Islet of Langerhans (tissue), 1 donor: ENCODE measurements at regions not wholly inside any gene's neighbourhood (a gene's known extent, or its start where the extent isn't known, plus 50 kb on each side); places are given as distances from the start of the nearest gene placed in this dataset.
"Not testable (repeated sequence)": the region's sequence is repeated elsewhere in the genome, so short reads cannot be mapped to it uniquely, and the experiment has no call there.

ENCODE experiments used
- FAIRE-seq: peaks from one replicate; lab custom pipeline; 2011; peaks lifted over from hg19 to GRCh38; lab: Jason Lieb, UNC

DNA sequence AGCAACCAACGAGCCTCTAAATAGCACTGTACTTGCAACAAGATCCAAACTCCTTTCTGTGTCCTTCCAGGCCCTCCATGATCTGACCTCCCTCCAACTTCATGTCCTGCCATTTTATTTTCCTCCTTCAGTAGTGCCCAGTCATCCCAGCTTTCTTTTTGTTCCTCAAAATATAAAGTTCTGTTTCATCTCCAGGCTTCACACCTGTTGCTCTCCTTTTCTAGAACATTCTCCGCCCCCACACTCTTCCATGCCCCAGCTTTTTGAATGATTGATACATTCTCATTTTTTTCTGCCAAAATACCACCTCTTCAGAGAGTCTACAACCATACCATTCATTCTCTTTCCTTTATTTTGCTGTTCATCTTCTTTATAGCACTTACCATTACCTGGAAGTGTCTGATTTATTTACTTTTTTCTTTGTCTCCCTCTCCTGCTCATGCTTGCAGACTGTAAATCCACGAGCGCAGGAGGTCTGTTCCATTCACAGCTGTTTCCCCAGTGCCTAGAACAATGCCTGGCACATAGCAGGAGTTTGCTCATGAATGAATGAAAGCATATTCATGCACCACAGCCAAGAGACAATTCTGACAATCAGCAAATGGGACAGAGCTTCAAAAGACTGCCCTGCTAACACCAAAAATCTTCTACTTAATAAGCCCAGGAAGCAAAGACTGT lies 296.4 kb downstream of the RPAP3 start:
- no peak for FAIRE-seq

- no peak for FAIRE-seq
These were observed 297.5 kb downstream of the RPAP3 start for GRCh38 chr12:47408171-47408871.

GRCh38 chr12:47407463-47408129 lies 298.2 kb downstream of the RPAP3 start:
- no peak for FAIRE-seq

DNA sequence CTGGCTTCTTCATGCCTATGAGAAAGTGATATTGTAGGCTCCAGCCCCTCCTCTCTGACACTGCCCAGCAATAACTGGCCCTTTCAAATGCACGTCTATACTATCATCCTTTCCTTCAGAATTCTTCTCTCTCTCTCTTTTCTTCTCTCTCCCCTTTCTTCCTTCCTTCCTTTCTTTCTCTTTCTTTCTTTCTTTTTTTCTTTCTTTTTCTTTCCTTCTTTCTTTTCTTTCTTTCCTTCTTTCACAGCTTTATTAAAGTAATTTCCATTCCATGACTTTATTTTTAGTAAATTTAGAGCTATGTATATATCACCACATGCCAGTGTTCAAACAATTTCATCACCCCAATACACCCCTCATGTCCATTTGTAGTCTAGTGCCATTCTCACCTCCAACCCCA lies 302.1 kb downstream of the RPAP3 start:
- FAIRE-seq: no peak

DNA sequence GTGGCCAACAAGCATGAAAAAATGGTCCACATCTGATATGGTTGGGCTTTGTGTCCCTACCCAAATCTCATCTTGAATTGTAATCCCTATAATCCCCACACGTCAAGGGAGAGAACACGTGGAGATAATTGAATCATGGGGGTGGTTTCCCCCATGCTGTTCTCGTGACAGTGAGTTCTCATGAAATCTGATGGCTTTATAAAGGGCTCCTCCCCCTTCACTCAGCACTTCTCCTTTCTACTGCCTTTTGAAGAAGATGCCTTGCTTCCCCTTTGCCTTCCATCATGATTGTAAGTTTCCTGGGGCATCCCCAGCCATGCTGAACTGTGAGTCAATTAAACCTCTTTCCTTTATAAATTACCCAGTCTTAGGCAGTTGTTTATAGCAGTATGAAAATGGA lies 304.6 kb downstream of the RPAP3 start:
- FAIRE-seq: not testable (repeated sequence)

GRCh38 chr12:47400266-47400665 lies 305.6 kb downstream of the RPAP3 start:
- no peak for FAIRE-seq

DNA sequence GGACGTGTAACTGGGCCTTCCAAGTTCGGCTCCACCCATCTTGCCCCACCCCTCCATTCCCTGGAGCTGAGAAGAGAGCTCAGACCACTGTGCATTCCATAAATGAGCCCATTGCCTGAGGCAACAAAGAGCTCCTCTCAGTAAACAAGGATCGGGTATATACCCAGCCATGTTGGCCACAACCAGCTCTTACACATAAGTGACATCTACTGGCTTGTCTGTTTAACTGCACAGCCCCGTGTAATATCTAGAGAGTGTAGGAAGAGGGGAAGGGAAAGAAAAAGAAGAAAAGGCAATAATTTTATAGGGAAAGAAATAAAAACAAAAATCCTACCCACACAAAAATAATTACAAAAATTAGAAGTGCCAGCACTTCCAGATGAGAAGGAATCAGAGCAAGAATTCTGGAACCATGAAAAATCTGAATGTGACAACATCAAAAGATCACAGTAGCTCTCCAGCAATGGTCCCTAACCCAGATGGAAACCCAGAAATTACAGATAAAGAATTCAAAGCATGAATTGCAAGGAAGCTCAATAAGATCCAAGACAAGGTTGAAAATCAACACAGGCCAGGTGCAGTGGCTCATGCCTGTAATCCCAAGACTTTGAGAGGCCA lies 308.1 kb downstream of the RPAP3 start:
- no peak for FAIRE-seq

DNA sequence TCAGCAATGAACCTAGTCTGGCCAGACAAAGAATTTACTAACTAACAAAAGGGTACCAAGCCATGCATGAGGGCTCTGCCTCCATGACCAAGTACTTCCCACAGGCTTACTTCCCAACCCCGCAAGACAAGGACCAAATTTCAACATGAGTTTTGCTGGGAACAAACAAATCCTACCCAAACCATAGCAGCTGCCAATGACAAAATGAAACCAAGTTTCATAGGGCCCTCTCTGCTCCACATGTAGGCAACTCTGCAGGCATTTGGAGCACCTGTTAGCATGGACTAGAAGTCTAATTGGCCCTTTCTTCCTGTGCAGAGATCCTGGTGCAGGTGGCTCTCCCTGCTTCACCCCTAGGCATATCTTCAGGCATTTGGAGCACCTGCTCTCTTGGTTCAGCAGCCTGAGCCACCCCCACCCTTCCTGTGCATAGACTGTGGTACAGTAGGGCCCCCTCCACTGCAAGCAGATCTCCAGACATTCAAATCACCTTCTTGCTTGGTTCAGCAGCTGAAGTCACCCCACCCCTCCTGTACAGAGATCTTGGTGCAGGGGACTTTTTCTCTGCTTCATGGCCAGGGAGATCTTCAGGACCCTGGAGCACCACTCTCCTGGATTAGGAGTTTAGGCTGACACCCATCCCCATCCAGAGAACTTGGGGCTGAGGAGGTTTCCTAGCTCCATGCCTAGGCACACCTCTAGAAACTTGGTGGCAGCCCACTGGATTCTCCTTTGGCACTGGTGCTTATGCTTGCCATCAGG lies 308.7 kb downstream of the RPAP3 start:
- no peak for FAIRE-seq

DNA sequence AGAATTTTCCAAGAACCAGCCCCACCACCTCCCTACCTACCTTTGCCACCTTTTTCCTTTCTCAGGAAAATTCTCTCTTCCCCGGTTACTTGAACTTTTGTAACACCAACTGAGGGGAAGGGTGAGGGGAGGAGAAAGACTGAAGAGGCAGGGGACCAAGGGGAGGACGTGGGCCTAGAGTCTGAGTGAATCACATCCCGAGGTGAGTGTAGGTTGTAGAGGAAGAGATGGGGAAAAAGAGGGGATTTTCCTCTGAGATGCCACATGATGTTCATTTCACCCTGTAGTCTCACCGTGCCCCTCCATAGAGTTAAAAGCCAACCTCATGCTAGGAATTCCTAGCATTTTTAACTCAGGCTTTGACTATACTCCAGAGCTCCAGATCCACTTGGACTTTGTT lies 311.8 kb downstream of the RPAP3 start:
- no peak for FAIRE-seq

DNA sequence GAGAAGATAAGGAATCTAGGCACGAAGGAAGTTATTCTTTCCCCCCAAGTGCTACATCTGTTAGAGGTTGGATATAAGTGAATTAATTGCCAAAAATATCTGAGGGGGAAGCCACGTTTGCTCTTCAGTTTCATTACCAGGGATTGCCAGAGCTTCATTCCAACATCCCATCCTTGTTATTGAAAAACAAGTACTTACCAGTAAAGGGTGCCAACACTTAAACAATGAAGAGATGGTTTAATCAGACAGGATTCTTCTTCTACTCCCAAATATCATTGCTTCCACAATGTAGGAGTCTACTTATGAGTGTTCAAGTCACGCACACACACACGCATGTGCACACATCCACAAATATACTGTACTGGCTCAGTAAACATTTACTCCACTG lies 312.4 kb downstream of the RPAP3 start:
- FAIRE-seq: no peak

DNA sequence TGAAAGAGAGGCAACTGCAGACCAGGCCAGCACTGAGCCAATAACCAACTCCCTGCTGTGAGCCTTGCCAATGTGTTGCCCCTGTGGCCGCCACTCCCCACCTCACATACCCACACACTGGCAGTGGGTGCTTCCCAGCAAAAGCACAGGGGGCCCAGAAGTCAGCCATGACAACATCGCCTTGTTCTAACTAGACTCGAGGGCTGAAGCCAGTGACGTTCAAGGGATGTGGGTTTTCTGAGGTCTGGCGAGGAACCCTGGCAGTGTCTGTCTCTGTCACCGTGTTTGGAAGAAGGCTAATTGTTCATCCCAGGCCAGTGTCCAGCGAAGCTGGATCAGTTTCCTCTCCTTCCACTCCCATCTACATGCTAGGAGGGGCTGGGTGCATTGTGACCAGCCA lies 311.8 kb upstream of the AMIGO2 start:
- FAIRE-seq: no peak

- FAIRE-seq: no peak
These were observed 309.0 kb upstream of the AMIGO2 start for GRCh38 chr12:47388712-47389111.

DNA sequence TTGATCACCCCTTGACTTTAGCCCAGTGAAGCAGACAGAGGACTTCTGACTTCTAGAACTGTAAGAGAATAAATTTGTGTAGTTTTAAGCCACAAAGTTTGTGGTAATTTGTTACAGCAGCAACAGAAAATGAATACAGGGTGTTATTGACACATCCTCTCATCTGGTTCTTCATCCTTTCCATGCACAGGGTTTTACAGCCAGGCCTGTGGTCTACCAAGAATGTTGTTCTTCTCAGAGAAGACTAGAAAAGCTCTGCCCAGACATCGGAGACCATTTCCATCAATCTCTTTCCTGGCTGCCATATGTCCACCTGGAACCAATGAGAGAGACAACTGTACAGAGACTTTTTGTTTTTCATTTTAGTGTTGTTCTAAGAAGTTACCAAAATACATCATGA lies 308.2 kb upstream of the AMIGO2 start:
- FAIRE-seq: no peak

GRCh38 chr12:47385653-47386052 lies 305.9 kb upstream of the AMIGO2 start:
- no peak for FAIRE-seq

DNA sequence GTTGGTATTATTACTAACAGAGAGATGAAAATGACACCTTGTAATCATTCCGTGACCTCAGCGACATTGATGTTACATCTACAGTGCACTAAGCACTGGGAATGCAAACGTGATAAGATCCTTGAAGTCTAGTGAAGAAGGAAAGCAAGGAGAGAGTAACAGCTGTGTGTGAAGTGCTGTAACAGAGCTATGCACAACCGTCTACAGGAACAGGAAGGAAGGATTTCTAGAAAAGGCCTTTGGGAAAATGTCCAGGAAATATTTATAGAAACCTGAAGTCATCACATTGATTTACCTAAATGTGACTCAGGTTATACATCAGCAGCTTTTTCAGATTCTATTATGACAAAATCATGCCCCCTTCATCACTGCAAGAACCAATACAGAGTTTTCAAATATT lies 304.2 kb upstream of the AMIGO2 start:
- FAIRE-seq: no peak

GRCh38 chr12:47382305-47382704 lies 302.5 kb upstream of the AMIGO2 start:
- no peak for FAIRE-seq

DNA sequence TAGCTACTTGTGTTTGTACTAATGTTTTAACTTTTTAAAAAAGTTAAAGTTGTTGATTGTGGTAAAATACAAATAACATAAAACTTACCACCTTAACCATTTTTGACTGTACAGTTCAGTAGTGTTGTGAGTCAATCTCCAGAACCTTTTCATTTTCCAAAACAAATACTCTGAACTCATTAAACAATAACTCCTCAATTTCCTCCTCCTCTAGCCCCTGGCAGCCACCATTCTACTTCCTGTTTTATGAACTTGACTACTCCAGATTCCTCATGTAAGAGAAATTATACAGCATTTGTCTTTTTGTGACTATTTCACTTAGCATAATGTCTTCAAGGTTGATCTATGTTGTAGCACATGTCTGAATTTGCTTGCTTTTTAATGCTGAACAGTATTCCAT lies 299.1 kb upstream of the AMIGO2 start:
- FAIRE-seq: no peak

- FAIRE-seq: no peak
These were observed 298.4 kb upstream of the AMIGO2 start for GRCh38 chr12:47378222-47378582.

DNA sequence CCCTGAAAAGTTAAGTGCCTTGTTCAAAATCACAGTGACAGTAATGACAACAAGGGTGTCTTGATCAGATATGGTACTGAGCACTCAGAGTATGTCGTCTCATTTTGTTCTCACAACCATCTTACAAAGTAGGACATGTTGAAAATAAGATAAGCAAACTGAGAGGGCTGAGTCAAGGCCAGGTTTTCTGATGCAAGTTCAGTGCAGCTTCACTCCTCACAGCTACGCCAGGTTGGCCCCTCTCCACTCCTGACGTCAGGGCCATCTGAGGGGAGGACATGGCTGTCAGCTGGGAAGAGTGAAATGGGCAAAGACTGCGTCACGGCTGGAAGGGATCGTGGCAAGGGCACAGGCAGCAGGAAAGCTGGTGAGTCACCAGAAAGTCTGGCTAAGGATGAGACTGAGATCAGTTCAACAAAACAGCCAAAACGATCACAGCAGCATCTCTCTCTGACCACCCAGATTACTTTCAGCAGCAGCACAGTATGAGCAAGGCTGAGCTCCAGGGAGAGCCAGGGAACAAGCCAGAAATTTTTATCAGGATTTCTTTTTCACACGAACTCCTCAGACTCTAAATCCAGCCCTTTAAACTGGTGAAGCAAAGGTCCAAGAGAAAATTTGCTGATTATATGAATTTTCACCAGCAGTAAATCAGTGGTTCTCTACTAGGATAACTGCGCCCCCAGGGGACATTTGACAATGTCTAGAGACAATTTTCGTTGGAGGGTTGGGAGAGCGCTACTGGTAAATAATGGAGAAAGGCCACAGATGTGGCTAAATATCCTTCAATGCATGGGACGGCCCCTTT lies 297.9 kb upstream of the AMIGO2 start:
- no peak for FAIRE-seq

DNA sequence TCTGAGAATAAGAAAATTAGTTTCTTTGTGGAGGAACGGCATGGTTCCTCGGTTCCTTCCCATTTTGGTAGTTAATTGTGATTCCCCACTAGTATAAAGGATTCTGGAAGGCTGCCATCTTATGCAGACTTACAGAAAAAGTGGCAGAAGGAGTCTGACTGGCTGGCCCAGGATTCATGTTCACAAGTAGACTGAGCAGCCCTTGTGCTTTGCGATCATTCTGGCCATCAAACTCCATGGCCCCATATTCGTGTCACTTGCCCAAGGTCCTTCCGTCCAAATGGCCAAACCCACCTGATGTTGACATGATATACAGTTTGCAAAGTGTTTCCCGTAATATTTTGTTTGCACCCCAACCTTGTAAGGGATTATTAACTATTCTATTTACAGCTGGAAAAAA lies 297.2 kb upstream of the AMIGO2 start:
- FAIRE-seq: no peak

DNA sequence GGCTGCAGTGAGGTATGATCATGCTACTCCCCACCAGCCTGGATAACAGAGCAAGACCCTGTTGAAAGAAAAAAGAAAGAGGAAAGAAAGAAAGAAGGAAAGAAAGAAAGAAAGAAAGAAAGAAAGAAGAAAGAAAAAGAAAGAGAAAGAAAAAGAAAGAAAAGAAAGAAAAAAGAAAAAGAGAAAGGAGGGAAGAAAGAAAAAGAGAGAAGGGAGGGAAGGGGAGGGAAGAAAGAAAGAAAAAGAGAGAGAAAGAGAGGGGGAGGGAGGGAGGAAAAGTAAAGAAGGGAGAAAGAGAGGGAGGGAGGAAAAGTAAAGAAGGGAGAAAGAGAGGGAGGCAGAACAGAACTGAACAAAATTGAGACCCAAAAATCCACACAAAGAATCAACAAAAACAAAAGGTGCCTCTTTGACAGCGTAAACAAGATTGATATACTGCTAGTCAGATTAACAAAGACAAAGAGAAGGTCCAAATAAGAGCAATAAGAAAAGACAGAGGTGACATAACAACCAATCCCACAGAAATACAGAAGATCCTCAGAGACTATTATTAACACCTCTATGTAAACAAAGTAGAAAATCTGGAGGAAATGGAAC lies 293.9 kb upstream of the AMIGO2 start:
- no peak for FAIRE-seq
